ENCODE measurements at regions not wholly inside any gene's neighbourhood (a gene's known extent, or its start where the extent isn't known, plus 50 kb on each side); places are given as distances from the start of the nearest gene placed in this dataset.
"Not testable (repeated sequence)": the region's sequence is repeated elsewhere in the genome, so short reads cannot be mapped to it uniquely, and the experiment has no call there.

DNA sequence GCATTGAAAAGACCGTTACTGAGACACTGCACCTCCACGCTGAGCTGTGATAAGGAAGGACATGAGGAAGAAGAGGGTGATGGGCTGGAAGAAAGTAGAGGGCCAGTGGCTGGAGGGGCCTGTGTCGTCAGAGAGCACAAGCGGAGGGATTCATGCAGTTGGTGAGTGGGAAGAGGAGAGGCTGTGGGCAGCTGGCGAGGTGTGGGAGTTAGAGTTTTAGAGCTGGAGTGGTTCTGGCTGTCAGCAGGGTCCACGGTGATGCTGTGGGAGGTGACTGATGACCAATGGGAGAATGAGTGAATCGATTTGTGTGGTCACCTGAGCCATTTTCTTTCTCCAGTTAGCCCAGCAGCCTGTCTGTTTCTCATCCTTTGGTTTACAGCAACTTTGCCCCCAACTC is 66.2 kb upstream of the SLC2A1 start:
- DNase-seq (ENCODE audit: low read depth) = no peak
- H3K4me3 ChIP-seq (ENCODE audit: low read depth, low read length) = no peak overlapping the region
- TF ChIP-seq, protein P1, sequence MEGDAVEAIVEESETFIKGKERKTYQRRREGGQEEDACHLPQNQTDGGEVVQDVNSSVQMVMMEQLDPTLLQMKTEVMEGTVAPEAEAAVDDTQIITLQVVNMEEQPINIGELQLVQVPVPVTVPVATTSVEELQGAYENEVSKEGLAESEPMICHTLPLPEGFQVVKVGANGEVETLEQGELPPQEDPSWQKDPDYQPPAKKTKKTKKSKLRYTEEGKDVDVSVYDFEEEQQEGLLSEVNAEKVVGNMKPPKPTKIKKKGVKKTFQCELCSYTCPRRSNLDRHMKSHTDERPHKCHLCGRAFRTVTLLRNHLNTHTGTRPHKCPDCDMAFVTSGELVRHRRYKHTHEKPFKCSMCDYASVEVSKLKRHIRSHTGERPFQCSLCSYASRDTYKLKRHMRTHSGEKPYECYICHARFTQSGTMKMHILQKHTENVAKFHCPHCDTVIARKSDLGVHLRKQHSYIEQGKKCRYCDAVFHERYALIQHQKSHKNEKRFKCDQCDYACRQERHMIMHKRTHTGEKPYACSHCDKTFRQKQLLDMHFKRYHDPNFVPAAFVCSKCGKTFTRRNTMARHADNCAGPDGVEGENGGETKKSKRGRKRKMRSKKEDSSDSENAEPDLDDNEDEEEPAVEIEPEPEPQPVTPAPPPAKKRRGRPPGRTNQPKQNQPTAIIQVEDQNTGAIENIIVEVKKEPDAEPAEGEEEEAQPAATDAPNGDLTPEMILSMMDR (IDR thresholded peaks at IDR 0.05; ENCODE audit: low read depth, low read length, missing control alignments) = no peak

DNA sequence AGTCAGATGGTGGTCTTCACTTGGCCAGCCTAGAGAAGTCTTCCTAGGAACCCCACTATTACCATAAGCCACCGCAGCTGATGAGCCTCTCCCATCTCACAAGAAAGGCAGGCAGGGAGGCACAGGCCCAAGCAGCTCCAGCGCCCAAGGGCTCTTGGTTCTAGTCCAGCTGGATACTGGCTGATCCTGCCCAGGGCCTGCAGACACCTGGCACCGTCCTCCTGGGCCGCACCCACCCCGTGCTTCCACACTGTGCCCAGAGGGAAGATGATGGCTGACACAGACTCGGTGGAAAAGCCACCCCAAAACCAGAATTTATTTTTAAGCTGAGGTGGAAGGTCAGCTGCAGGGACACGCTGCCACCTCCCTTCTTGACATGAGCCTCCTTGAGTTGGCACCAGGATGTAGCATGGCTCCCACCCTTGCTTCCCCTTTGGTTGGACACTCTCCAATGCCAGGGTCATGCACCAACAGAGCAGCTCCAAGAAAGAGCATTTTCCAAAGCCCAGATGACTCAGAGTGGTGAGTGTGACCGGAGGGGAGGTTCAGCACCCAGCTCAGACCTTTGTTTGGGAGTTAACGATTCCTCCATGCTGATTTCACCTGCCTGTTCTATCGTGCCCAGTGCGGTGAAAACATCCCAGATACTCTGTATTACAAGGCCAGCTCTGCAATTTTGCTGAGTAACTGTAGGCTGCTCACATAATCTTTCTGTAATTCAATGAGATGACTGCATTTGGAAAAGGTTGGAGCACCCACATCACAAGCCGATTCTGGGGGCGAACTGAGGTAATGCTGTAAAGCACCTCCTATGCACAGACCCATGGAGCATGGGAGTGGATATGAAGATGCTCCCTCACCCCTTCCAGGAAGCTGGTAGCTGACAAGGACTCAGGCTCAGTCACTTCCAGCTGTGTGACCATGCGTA is 63.1 kb upstream of the SLC2A1 start:
- H3K4me3 ChIP-seq (ENCODE audit: low read depth, low read length) = no peak overlapping the region
- DNase-seq (ENCODE audit: low read depth) = no peak
- TF ChIP-seq, protein P1 (IDR thresholded peaks at IDR 0.05; ENCODE audit: low read depth, low read length, missing control alignments) = no peak

DNA sequence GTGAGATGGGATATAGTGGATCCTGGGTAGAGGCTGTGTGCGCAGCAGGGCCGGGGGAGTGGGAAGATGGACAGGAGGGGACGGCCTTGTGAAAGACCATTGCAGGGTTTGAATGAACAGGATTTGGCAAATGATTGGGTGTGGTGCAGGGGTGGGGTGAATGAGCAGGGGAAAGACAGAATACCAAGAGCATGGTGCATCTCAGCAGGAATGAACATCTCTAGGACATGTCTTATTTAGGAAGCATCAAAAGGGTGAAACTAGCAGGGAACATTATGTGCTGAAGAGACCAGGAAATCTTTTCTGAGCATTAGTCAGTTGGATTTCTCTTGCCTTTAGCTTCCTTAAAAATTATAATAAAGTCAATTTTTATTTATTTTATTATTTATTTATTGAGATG is 60.6 kb upstream of the SLC2A1 start:
- TF ChIP-seq, protein P1 (IDR thresholded peaks at IDR 0.05; ENCODE audit: low read depth, low read length, missing control alignments) = no peak
- DNase-seq (ENCODE audit: low read depth) = no peak
- no peak overlapping the region for H3K4me3 ChIP-seq (ENCODE audit: low read depth, low read length)

DNA sequence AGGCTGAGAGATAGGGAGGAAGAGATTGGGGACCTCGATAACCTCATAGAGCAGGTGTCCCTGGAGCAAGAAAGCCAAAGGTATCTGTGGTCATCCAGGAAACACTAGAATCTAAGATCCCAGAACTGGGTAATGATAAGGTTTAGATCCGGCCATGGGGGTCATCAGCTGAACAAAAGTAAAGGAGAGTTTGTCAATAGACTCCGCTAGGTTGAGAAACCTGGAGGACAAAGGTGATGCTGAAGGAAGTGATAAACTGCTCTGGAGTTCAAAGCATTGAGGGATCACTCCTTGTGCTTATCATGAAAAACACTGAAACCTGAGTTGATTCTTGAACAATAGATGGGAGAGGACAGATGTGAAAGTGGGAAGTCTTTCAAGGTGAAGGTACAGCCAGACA is 59.5 kb upstream of the SLC2A1 start:
- TF ChIP-seq, protein P1 (IDR thresholded peaks at IDR 0.05; ENCODE audit: low read depth, low read length, missing control alignments) = no peak
- H3K4me3 ChIP-seq (ENCODE audit: low read depth, low read length) = no peak overlapping the region

DNA sequence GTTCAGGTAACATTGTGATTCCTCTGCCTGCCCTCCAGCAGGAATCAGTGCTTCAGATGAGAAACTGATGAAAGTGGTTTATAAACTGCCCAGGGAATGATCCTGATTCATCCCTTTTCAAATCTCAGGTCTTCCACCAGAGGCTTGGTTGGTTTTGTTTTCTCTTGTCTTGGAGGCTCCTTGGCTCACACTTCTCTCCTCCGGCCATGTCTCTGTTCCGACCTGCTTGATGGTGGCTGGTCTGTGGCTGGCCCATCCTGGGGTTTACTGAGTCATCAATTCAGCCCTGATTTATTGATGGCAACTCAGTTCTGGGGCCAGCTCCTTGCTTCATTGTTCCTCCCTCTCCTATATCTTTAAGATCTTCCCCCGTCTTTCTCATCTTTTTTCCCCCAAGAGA is 56.6 kb upstream of the SLC2A1 start:
- no peak overlapping the region for H3K4me3 ChIP-seq (ENCODE audit: low read depth, low read length)
- no peak for DNase-seq (ENCODE audit: low read depth)
- TF ChIP-seq, protein P1 (IDR thresholded peaks at IDR 0.05; ENCODE audit: low read depth, low read length, missing control alignments) = no peak

More for the DNA sequence above, 59.5 kb upstream of the SLC2A1 start:
- DNase-seq (ENCODE audit: low read depth) = no peak

DNA sequence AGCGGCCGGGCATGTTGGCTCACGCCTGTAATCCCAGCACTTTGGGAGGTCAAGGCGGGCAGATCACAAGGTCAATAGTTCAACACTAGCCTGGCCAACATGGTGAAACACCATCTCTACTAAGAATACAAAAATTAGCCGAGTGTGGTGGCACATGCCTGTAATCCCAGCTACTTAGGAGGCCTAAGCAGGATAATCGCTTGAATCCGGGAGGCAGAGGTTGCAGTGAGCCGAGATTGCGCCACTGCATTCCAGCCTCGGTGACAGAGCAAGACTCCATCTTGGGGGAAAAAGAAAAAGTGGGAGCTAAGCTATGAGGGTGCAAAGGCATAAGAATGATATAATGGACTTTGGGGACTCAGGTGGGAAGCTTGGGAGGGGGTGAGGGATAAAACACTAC is 55.9 kb upstream of the SLC2A1 start:
- not testable (repeated sequence) for H3K4me3 ChIP-seq (ENCODE audit: low read depth, low read length)

DNA sequence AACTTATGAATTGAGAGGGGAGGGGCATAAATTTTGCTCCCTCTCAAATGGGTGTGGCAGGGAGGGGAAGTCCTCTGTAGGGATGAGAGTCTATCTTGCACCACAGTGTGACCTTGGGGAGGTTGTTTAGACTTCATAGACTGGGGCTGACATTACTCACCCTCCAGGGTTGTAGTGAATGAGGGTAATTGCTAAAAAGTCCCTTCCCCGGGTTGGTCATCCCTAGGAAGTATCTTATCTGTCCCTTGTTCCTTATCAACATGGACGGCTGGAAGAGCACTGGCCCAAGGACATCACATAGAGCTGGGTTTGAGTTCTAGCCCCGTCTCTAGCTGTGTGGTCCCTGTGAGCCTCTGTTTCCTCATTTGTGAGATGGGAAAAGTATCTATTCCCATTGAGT is 52.4 kb upstream of the SLC2A1 start:
- DNase-seq (ENCODE audit: low read depth) = no peak
- no peak overlapping the region for H3K4me3 ChIP-seq (ENCODE audit: low read depth, low read length)
- TF ChIP-seq, protein P1 (IDR thresholded peaks at IDR 0.05; ENCODE audit: low read depth, low read length, missing control alignments) = no peak

More for the DNA sequence above, 55.9 kb upstream of the SLC2A1 start:
- not testable (repeated sequence) for DNase-seq (ENCODE audit: low read depth)

All from GM12864 (cell line).